Stimulated activated CD4-positive, alpha-beta T cell treated with anti-CD3 and anti-CD28 coated beads, Interleukin-15, amount 100 ng/mL, for 24 hours (primary cell): ENCODE measurements at regions not wholly inside any gene's neighbourhood (a gene's known extent, or its start where the extent isn't known, plus 50 kb on each side); places are given as distances from the start of the nearest gene placed in this dataset.

ENCODE experiments used
- DNase-seq: peaks from one replicate; pipeline ENCODE4 v3.0.0-alpha.2; 2020

- no peak for DNase-seq
Observed at GRCh38 chr1:80842796-80843195, 957.9 kb upstream of the ADGRL2 start.

GRCh38 chr1:80841261-80841660, 959.5 kb upstream of the ADGRL2 start:
- no peak for DNase-seq

GRCh38 chr1:80837066-80837465, 963.7 kb upstream of the ADGRL2 start:
- no peak for DNase-seq

GRCh38 chr1:80836505-80836904, 964.2 kb upstream of the ADGRL2 start:
- no peak for DNase-seq

- no peak for DNase-seq
Observed at GRCh38 chr1:80827666-80828065, 973.1 kb upstream of the ADGRL2 start.

- no peak for DNase-seq
Observed at GRCh38 chr1:80825067-80825466, 975.7 kb upstream of the ADGRL2 start.

GRCh38 chr1:80818211-80818610, 982.5 kb upstream of the ADGRL2 start:
- no peak for DNase-seq

- no peak for DNase-seq
Observed at GRCh38 chr1:80807981-80808380, 992.8 kb upstream of the ADGRL2 start.

GRCh38 chr1:80806431-80806830, 994.3 kb upstream of the ADGRL2 start:
- DNase-seq = no peak

- no peak for DNase-seq
Observed at GRCh38 chr1:80801695-80802094, 999.0 kb upstream of the ADGRL2 start.

- DNase-seq = no peak
Observed at GRCh38 chr1:80799457-80799856, 1001.3 kb upstream of the ADGRL2 start.

- DNase-seq = no peak
Observed at GRCh38 chr1:80779275-80779674, 1021.5 kb upstream of the ADGRL2 start.

GRCh38 chr1:80778094-80778840, 1022.5 kb upstream of the ADGRL2 start:
- no peak for DNase-seq

GRCh38 chr1:80776266-80776665, 1024.5 kb upstream of the ADGRL2 start:
- no peak for DNase-seq

GRCh38 chr1:80769208-80769750, 1031.5 kb upstream of the ADGRL2 start:
- DNase-seq = no peak

GRCh38 chr1:80767711-80768110, 1033.0 kb upstream of the ADGRL2 start:
- DNase-seq = no peak

- no peak for DNase-seq
Observed at GRCh38 chr1:80759354-80759753, 1041.4 kb upstream of the ADGRL2 start.

GRCh38 chr1:80755944-80756343, 1044.8 kb upstream of the ADGRL2 start:
- no peak for DNase-seq

- no peak for DNase-seq
Observed at GRCh38 chr1:80751204-80751603, 1049.5 kb upstream of the ADGRL2 start.

- DNase-seq = no peak
Observed at GRCh38 chr1:80731241-80731894, 1069.4 kb upstream of the ADGRL2 start.

- DNase-seq = no peak
Observed at GRCh38 chr1:80722611-80723010, 1078.1 kb upstream of the ADGRL2 start.

- no peak for DNase-seq
Observed at GRCh38 chr1:80706526-80706925, 1094.2 kb upstream of the ADGRL2 start.

- DNase-seq = no peak
Observed at GRCh38 chr1:80678438-80678837, 1122.3 kb upstream of the ADGRL2 start.

- DNase-seq = no peak
Observed at GRCh38 chr1:80675454-80675853, 1125.3 kb upstream of the ADGRL2 start.
